NCI-H2196 treated with DMSO at 0.1 percent for 48 hours (cell line): ENCODE measurements at regions not wholly inside any gene's neighbourhood (a gene's known extent, or its start where the extent isn't known, plus 50 kb on each side); places are given as distances from the start of the nearest gene placed in this dataset.

ENCODE experiments used
- DNase-seq: peaks from one replicate; lab custom pipeline; 2025; ENCODE audit not compliant: unreplicated experiment; lab: John Stamatoyannopoulos, UW

GRCh38 chr6:137754366-137754765, 112.7 kb upstream of the TNFAIP3 start:
- no peak for DNase-seq

- DNase-seq: no peak
Measured at GRCh38 chr6:137754866-137755265, 112.2 kb upstream of the TNFAIP3 start.

DNA sequence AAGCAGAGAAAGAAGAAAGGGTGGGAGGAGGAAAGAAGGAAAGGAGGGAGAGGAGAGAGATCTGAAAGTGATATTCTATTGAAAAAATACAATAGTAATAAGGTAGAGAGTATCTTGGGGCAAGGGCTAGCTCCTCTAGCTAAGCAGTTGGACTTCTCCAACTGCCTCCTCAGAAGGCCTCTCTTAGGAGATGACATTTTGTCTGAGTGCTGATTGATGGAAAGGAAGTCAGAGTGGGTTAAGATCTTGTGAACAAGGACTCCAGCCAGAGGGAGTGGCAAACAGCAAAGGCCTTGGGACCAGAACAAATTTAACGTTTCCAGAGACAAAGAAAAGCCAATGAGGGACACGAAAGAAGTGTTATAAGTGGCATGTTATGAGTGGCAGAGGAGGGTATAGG, 111.8 kb upstream of the TNFAIP3 start:
- no peak for DNase-seq

GRCh38 chr6:137756788-137757187, 110.3 kb upstream of the TNFAIP3 start:
- DNase-seq: no peak

GRCh38 chr6:137758661-137759060, 108.4 kb upstream of the TNFAIP3 start:
- DNase-seq: no peak

DNA sequence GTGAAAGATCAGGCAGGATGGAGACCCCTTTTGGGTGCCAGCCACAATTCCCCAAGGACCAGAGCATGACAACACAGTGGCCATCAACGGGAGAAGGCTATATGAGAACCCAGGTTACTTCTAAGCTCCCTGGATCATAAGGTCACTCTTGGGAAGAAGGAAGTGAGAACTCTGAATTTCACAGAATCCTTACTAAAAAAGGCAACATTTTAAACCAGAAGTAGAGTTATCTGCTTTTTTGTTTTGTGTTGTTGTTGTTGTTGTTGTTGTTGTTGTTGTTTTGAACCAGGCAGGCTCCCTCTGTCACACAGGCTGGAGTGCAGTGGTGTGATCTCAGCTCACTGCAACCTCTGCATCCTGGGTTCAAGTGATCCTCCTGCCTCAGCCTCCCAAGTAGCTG, 107.4 kb upstream of the TNFAIP3 start:
- DNase-seq: no peak

DNA sequence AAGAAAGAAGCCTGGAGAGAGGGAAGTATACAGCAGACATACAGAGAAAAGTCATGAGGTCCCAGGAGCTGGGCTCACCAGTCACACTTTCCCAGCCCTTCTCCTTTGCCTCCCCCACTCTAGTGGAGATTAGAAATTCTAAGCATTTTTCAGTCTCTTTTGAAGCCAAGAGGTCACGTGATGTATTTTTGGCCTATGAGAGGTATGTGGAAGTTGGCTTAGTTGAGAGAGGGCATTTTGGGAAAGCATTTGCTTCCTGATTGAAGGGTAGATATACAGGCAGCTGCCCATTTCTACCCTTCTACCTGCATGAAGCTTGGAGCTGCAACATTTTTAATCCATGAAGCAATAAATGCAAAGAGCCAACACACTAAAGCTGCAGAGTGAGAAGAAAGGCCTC, 106.0 kb upstream of the TNFAIP3 start:
- no peak for DNase-seq

DNA sequence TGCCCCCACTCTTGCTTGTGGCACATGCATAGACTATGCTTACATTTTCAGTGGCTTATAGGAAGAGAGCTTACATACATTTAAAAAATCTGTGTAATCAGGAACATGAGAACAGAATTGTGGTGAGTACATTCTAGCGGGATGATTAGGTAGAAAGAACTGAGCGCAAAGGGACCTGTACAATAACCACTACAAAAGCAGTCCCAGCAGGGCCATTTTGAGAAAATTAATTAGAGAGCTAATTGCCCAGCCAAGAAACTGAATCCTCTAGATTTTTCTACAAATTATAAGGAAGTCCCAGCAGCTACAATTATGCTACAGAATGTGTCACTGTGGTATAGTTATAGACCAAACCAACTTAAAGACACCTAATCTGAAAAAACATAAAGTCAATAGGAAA, 105.6 kb upstream of the TNFAIP3 start:
- DNase-seq: no peak

GRCh38 chr6:137762168-137763090, 104.6 kb upstream of the TNFAIP3 start:
- no peak for DNase-seq

DNA sequence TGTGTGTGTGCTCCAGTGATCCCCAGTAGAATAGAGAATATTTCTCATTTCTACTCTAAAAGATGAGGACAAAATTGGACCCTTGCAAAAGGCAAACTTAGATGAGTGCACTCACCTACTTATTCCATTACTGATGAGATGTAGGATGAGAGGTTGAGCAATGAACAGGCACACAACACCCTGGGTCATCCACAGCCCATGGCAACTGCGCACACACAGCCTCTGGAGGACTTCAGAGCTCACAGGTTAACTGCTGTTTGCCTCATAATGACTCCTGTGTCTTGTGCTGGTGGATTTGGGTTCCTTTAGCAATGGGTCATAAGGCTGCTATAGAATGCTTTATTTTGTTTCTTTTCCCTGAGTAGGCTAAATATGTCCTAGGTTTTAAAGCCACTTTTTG, 103.6 kb upstream of the TNFAIP3 start:
- no peak for DNase-seq

- no peak for DNase-seq
Measured at GRCh38 chr6:137763886-137764285, 103.2 kb upstream of the TNFAIP3 start.

DNA sequence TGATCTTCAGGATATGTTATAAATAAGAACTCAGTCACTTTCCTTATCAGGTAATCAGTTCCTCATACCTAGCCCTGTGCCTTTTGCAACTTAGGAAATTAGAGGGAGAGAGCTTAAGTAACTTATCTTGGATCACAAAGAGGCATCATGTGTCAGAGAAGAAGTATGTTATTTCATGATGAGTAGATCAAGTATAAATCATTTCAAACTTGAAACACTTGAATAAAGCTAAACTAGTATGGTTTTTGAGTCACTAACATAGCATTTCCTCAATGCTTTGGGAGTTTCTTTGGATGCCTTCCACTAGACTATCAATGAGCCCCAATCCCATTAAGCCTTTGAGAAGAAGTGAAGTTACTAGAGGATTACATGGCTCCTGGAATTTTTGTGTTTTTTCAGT, 102.6 kb upstream of the TNFAIP3 start:
- DNase-seq: no peak

GRCh38 chr6:137765059-137765458, 102.0 kb upstream of the TNFAIP3 start:
- DNase-seq: no peak

GRCh38 chr6:137766596-137767370, 100.3 kb upstream of the TNFAIP3 start:
- no peak for DNase-seq

- DNase-seq: no peak
Measured at GRCh38 chr6:137767465-137767864, 99.6 kb upstream of the TNFAIP3 start.

GRCh38 chr6:137767911-137768690, 99.0 kb upstream of the TNFAIP3 start:
- no peak for DNase-seq

GRCh38 chr6:137768935-137769334, 98.1 kb upstream of the TNFAIP3 start:
- no peak for DNase-seq

DNA sequence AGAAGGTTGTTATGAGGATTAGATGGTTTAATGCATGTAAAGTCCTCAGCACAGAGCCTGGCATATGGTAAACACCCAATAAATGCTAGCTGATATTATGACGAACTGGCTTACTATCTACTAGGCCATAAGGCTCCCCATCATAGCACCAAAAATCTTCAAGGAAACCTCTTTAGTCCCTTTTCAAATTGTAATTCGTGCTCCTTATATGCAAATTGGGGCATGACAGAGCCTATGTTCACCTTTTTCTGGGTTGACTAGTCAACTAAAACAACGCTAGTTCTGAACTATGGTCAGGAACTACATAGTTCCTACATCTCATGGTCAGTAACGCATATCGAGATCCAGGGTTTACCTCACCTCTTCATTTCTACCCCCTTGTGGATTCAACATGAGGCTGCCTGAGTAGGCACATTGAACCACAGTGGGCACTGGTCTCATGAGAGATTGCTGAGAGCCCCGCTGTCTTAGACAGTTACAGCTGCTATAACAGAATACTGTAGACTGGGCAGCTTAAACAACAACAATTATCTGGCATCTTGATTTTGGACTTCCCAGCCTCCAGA, 97.2 kb upstream of the TNFAIP3 start:
- DNase-seq: no peak

GRCh38 chr6:137772541-137773250, 94.4 kb upstream of the TNFAIP3 start:
- DNase-seq: no peak

DNA sequence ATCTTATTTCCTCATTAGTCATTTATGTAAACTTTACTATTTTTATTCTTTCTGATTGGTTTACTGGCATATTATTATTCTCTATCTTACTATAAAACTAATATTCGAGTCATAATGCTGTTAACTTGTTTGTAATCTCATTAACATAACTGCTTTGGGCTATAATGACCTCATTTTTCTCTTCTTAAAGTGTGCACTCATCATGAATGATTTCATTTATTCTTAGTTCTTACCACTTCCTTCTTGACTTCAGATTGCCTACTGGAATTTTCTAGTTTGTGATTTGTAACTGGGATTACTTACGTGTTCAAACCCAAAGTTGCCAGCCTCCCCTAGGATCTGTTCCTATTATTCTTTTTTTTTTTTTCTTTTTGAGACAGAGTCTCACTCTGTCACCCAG, 91.8 kb upstream of the TNFAIP3 start:
- DNase-seq: no peak
